Fibroblast of peridontal ligament (primary cell): ENCODE measurements at regions not wholly inside any gene's neighbourhood (a gene's known extent, or its start where the extent isn't known, plus 50 kb on each side); places are given as distances from the start of the nearest gene placed in this dataset.
"Not testable (repeated sequence)": the region's sequence is repeated elsewhere in the genome, so short reads cannot be mapped to it uniquely, and the experiment has no call there.

Experiments used
- DNase-seq: peaks from one replicate; pipeline ENCODE4 v3.0.0-alpha.2; 2010; ENCODE audit errors: extremely low read depth

GRCh38 chr5:38148021-38148625, 110.2 kb upstream of the EGFLAM start:
- no peak for DNase-seq

- DNase-seq, result no peak
Measured at GRCh38 chr5:38143384-38143783, 115.0 kb upstream of the EGFLAM start.

GRCh38 chr5:38141665-38142064, 116.7 kb upstream of the EGFLAM start:
- DNase-seq, result no peak

- no peak for DNase-seq
Measured at GRCh38 chr5:38138574-38138973, 119.8 kb upstream of the EGFLAM start.

- DNase-seq, result no peak
Measured at GRCh38 chr5:38135486-38136039, 122.8 kb upstream of the EGFLAM start.

GRCh38 chr5:38134810-38135209, 123.5 kb upstream of the EGFLAM start:
- no peak for DNase-seq

GRCh38 chr5:38134294-38134693, 124.1 kb upstream of the EGFLAM start:
- not testable (repeated sequence) for DNase-seq

- DNase-seq, result no peak
Measured at GRCh38 chr5:38131686-38132085, 126.7 kb upstream of the EGFLAM start.

GRCh38 chr5:38124321-38124720, 134.0 kb upstream of the EGFLAM start:
- DNase-seq, result no peak

GRCh38 chr5:38121420-38121819, 136.9 kb upstream of the EGFLAM start:
- DNase-seq, result no peak

- no peak for DNase-seq
Measured at GRCh38 chr5:38119836-38120235, 138.5 kb upstream of the EGFLAM start.

- no peak for DNase-seq
Measured at GRCh38 chr5:38117784-38118479, 140.4 kb upstream of the EGFLAM start.

GRCh38 chr5:38115318-38115827, 143.0 kb upstream of the EGFLAM start:
- no peak for DNase-seq

GRCh38 chr5:38113880-38114279, 144.5 kb upstream of the EGFLAM start:
- DNase-seq, result no peak

- DNase-seq, result no peak
Measured at GRCh38 chr5:38113456-38113855, 144.9 kb upstream of the EGFLAM start.

- no peak for DNase-seq
Measured at GRCh38 chr5:38112938-38113337, 145.4 kb upstream of the EGFLAM start.

GRCh38 chr5:38110130-38110529, 148.2 kb upstream of the EGFLAM start:
- no peak for DNase-seq

- DNase-seq, result no peak
Measured at GRCh38 chr5:38107096-38107495, 151.3 kb upstream of the EGFLAM start.

GRCh38 chr5:38105801-38106200, 152.6 kb upstream of the EGFLAM start:
- DNase-seq, result no peak

- DNase-seq, result no peak
Measured at GRCh38 chr5:38105231-38105570, 153.2 kb upstream of the EGFLAM start.

GRCh38 chr5:38104497-38105230, 153.7 kb upstream of the EGFLAM start:
- DNase-seq, result no peak

- no peak for DNase-seq
Measured at GRCh38 chr5:38101897-38102296, 156.5 kb upstream of the EGFLAM start.
